22Rv1 (cell line): ENCODE measurements at regions not wholly inside any gene's neighbourhood (a gene's known extent, or its start where the extent isn't known, plus 50 kb on each side); places are given as distances from the start of the nearest gene placed in this dataset.

Experiments used
- CTCF ChIP-seq: fragments of 450-650 bp; IDR thresholded peaks from 2 replicates; pipeline ENCODE4 v1.5.1; 2017; ENCODE audit warnings: mild to moderate bottlenecking
- ZFX ChIP-seq: fragments of 450-650 bp; IDR thresholded peaks from 2 replicates; pipeline ENCODE4 v1.6.1; 2017; ENCODE audit warnings: antibody characterized with exemption, borderline replicate concordance

DNA sequence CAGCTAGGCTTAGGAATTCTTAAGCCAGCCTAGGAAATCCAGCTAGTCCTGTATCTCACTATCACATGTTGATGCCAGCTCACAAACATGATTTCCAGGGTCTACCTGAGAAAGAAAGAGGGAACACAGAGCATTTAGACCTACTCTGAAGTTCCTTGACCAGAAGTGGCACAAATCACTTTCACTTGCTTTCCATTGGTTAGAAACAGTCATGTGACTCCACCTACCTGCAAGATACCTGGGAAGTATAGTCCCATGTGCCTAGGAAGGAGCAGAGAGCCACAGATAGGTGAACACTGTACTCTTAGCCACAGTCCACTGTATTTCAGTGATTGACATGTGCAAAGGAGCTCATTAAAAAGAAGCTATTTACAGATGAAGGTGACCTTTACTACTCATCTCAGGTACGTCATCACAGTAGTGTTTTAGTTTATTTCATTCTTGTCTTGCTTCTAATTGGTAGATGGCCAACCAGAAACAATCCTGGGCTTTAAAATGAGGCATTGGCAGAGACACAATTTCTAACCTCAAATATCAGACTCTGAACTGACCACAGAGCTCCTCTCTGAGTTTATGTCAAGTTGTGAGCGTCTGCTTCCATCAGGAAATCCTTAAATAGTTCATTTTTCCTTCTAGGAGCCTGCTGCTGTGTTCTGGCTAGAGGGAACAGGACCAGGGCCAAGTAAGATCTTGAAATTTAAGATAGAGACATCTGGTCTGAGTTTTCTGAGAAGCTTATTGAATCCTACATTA lies 340.7 kb downstream of the TLE4 start:
- TF ChIP-seq CTCF (no peak), ZFX (no peak)
